Breast epithelium (tissue), 3 donors: ENCODE measurements at regions not wholly inside any gene's neighbourhood (a gene's known extent, or its start where the extent isn't known, plus 50 kb on each side); places are given as distances from the start of the nearest gene placed in this dataset.

ENCODE experiments used
- POLR2A ChIP-seq: fragments of 450-650 bp; IDR thresholded peaks from one replicate; pipeline ENCODE4 v1.6.1; 2016; ENCODE audit warnings: antibody characterized with exemption, mild to moderate bottlenecking, moderate library complexity
- TF ChIP-seq, protein P1 (sequence below), 3 donors: fragments of 450-650 bp; IDR thresholded peaks; one replicate each; pipeline ENCODE4 v1.5.1; 2016 to 2017; ENCODE audit warnings: antibody characterized with exemption in 3 of 3, mild to moderate bottlenecking in 3 of 3, moderate library complexity in 3 of 3

DNA sequence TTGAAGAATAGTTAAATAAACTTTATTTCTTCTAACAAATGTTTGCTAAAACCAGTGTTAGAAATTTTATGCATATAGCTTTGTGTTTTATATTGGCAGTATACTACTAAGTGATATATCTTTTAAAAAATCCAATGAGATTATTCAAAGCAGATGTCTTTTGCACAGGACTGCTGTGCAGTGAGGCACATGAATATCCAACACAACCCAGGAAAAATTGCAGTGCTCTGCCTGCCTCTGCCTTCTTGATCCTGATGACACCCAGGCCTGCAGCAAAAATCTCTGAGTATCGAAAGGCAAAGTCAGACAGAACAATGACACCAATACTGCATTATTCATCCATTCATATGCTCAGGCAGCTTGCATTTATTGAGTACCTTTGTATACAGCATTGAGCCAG lies 1076.5 kb upstream of the ARRDC3 start:
- TF ChIP-seq, protein P1, sequence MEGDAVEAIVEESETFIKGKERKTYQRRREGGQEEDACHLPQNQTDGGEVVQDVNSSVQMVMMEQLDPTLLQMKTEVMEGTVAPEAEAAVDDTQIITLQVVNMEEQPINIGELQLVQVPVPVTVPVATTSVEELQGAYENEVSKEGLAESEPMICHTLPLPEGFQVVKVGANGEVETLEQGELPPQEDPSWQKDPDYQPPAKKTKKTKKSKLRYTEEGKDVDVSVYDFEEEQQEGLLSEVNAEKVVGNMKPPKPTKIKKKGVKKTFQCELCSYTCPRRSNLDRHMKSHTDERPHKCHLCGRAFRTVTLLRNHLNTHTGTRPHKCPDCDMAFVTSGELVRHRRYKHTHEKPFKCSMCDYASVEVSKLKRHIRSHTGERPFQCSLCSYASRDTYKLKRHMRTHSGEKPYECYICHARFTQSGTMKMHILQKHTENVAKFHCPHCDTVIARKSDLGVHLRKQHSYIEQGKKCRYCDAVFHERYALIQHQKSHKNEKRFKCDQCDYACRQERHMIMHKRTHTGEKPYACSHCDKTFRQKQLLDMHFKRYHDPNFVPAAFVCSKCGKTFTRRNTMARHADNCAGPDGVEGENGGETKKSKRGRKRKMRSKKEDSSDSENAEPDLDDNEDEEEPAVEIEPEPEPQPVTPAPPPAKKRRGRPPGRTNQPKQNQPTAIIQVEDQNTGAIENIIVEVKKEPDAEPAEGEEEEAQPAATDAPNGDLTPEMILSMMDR (IDR thresholded peaks at IDR 0.05), result no peak
- TF ChIP-seq POLR2A, result no peak
